Osteocyte (in vitro differentiated cells): ENCODE measurements at regions not wholly inside any gene's neighbourhood (a gene's known extent, or its start where the extent isn't known, plus 50 kb on each side); places are given as distances from the start of the nearest gene placed in this dataset.

ENCODE experiments used
- DNase-seq: peaks from one replicate; pipeline ENCODE4 v3.0.0; 2021; ENCODE audit warnings: mixed read lengths; ENCODE audit not compliant: unreplicated experiment; ENCODE audit errors: extremely low spot score
- H3K27ac Mint-ChIP-seq: one replicate; pipeline ENCODE4 v1.8.0; 2021; ENCODE audit warnings: mild to moderate bottlenecking, mixed read lengths; ENCODE audit not compliant: unreplicated experiment
- H3K27me3 Mint-ChIP-seq: one replicate; pipeline ENCODE4 v1.8.0; 2021; ENCODE audit warnings: mixed read lengths; ENCODE audit not compliant: unreplicated experiment
- H3K36me3 Mint-ChIP-seq: one replicate; pipeline ENCODE4 v1.8.0; 2021; ENCODE audit warnings: mixed read lengths; ENCODE audit not compliant: unreplicated experiment
- H3K4me1 Mint-ChIP-seq: one replicate; pipeline ENCODE4 v1.8.0; 2021; ENCODE audit warnings: mixed read lengths; ENCODE audit not compliant: unreplicated experiment
- H3K4me3 Mint-ChIP-seq: one replicate; pipeline ENCODE4 v1.8.0; 2021; ENCODE audit warnings: mild to moderate bottlenecking, moderate library complexity, mixed read lengths; ENCODE audit not compliant: unreplicated experiment
- H3K9me3 Mint-ChIP-seq: one replicate; pipeline ENCODE4 v1.8.0; 2021; ENCODE audit warnings: mixed read lengths; ENCODE audit not compliant: unreplicated experiment
- CTCF ChIP-seq: fragments of 200-600 bp; sonication (generic); IDR thresholded peaks from 2 replicates; pipeline ENCODE4 v1.5.0; 2021; ENCODE audit warnings: antibody characterized with exemption, mild to moderate bottlenecking, moderate library complexity

- Mint-ChIP-seq H3K4me3 (no peak overlapping the region), H3K36me3 (no peaks in the 10 kb centered on the region), H3K27me3 (peaks cover 53% of the 10 kb centered on the region), H3K27ac (no peak overlapping the region), H3K4me1 (no peaks in the 10 kb centered on the region), H3K9me3 (peaks cover 1% of the 10 kb centered on the region)
- TF ChIP-seq CTCF, result no peak
- DNase-seq, result no peak
These were observed 76.0 kb upstream of the ATF3 start for GRCh38 chr1:212532469-212533147.

DNA sequence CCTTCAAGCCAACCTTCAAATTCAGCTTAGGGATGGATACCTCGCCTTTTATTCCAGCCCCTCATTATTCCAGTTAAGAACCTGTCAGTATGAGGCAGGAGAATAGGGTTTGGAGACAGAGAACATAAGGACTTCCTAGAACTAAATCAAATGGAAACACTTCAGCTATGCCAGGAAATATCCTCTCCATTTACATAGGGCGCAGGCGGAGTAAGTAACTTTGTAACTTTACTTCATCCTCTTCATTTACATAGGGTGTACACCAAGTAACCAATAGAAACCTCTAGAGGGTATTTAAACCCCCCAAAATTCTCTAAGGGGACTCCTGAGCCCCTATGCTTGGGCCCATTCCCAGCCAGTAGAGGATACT lies 75.4 kb upstream of the ATF3 start:
- TF ChIP-seq CTCF, result no peak
- no peak overlapping the region for H3K4me3 Mint-ChIP-seq
- no peaks in the 10 kb centered on the region for H3K4me1 Mint-ChIP-seq
- DNase-seq, result no peak
- peaks cover 53% of the 10 kb centered on the region for H3K27me3 Mint-ChIP-seq
- H3K9me3 Mint-ChIP-seq, result peaks cover 3% of the 10 kb centered on the region
- H3K36me3 Mint-ChIP-seq, result no peaks in the 10 kb centered on the region
- no peak overlapping the region for H3K27ac Mint-ChIP-seq

DNA sequence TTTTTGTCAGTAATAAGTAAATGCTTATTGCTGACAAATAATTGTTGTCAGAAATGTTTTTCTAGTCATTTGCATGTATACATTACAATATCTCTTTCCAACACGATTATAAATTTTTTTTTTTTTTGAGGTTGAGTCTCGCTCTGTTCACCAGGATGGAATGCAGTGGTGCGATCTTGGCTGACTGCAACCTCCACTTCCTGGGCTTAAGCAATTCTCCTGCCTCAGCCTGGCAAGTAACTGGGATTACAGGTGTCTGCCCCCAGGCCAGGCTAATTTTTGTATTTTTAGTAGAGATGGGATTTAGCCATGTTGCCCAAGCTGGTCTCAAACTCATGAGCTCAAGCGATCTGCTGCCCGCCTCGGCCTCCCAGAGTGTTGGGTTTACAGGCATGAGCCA lies 72.0 kb upstream of the ATF3 start:
- no peak for DNase-seq
- H3K4me1 Mint-ChIP-seq, result no peaks in the 10 kb centered on the region
- H3K36me3 Mint-ChIP-seq, result no peaks in the 10 kb centered on the region
- no peak overlapping the region for H3K27ac Mint-ChIP-seq
- H3K9me3 Mint-ChIP-seq, result peaks cover 3% of the 10 kb centered on the region
- no peak overlapping the region for H3K4me3 Mint-ChIP-seq
- H3K27me3 Mint-ChIP-seq, result peaks cover 28% of the 10 kb centered on the region
- no peak for TF ChIP-seq CTCF

- Mint-ChIP-seq H3K27ac (no peak overlapping the region), H3K36me3 (no peaks in the 10 kb centered on the region), H3K27me3 (peaks cover 18% of the 10 kb centered on the region), H3K4me1 (no peaks in the 10 kb centered on the region), H3K4me3 (no peak overlapping the region), H3K9me3 (peaks cover 3% of the 10 kb centered on the region)
- TF ChIP-seq CTCF, result no peak
- DNase-seq, result no peak
These were observed 71.0 kb upstream of the ATF3 start for GRCh38 chr1:212537610-212538009.

GRCh38 chr1:212539737-212540430 lies 68.7 kb upstream of the ATF3 start:
- Mint-ChIP-seq H3K4me3 (no peak overlapping the region), H3K27me3 (peaks cover 22% of the 10 kb centered on the region), H3K4me1 (no peaks in the 10 kb centered on the region), H3K27ac (no peak overlapping the region), H3K36me3 (no peaks in the 10 kb centered on the region), H3K9me3 (peaks cover 3% of the 10 kb centered on the region)
- no peak for DNase-seq
- TF ChIP-seq CTCF, result no peak
